ENCODE measurements at regions not wholly inside any gene's neighbourhood (a gene's known extent, or its start where the extent isn't known, plus 50 kb on each side); places are given as distances from the start of the nearest gene placed in this dataset.

DNA sequence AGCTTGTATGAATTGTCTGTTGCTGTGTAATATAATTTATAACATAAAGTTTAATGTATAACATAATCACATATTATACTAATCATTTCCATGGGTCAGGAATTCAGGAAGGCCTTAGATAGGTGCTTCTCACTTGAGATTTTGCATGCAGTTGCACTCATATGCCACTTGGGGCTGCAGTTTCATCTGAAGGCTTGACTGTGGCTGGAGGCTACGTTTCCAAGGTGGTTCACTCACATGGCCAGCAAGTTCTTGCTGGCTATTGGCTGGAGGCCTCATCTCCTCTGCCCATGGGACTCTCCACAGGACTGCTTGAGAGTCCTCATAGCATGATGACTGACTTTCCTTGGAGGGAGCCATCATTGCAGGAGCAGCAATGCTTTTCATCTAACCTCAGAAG is 53.4 kb upstream of the STX18 start:
- Mint-ChIP-seq H3K27me3 (ENCODE audit: low read depth) (no peaks in the 10 kb centered on the region), H3K27ac (no peak overlapping the region), H3K36me3 (ENCODE audit: low read depth) (peaks cover 15% of the 10 kb centered on the region), H3K4me3 (no peak overlapping the region), H3K4me1 (ENCODE audit: low read depth) (no peaks in the 10 kb centered on the region), H3K9me3 (ENCODE audit: insufficient read depth) (peaks cover 13% of the 10 kb centered on the region)
- CTCF ChIA-PET = no interaction called here
- DNase-seq = no peak
- POLR2A ChIA-PET = no interaction called here
- ATAC-seq = no peak

DNA sequence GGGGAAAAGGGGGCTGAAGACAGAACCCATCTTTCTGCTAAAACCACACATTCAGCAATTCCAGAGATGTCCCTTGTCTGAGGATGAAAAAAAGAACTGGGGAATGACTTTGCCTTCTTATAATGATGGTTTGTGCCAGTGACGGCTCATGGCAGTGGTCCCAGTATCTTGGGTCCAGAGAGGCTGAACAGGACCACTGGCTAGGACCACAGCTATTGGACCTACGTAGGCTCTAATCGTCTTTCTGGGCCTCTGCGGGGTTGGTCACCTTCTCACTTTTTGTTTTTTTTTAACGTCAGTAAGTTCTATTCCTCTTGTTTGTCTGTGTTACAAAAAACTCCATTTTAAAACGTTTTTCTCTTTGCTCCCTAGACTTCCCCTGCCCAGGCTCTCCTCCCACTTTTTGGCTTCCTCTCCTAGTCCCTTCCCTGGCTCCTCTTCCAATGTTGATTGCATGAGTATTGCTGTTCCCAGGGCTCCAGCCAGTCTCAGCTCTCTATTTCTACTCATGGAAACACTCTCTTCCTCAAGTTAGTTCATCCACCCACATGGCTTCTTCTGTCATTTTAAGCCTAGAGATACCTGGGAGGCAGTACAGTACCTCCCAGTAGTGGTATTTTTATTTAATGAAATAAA is 52.6 kb upstream of the STX18 start:
- no peaks in the 10 kb centered on the region for H3K4me1 Mint-ChIP-seq (ENCODE audit: low read depth)
- H3K36me3 Mint-ChIP-seq (ENCODE audit: low read depth) = peaks cover 15% of the 10 kb centered on the region
- no peaks in the 10 kb centered on the region for H3K27me3 Mint-ChIP-seq (ENCODE audit: low read depth)
- ATAC-seq (no peak), DNase-seq (no peak)
- no peak overlapping the region for H3K4me3 Mint-ChIP-seq
- no peak overlapping the region for H3K27ac Mint-ChIP-seq
- peaks cover 13% of the 10 kb centered on the region for H3K9me3 Mint-ChIP-seq (ENCODE audit: insufficient read depth)
- ChIA-PET CTCF (no interaction called here), POLR2A (no interaction called here)

- no peak for ATAC-seq
Observed at GRCh38 chr4:4593596-4594284, 51.9 kb upstream of the STX18 start.

GRCh38 chr4:4592414-4592813 is 50.6 kb upstream of the STX18 start:
- H3K4me3 Mint-ChIP-seq = no peak overlapping the region
- H3K4me1 Mint-ChIP-seq (ENCODE audit: low read depth) = no peaks in the 10 kb centered on the region
- POLR2A ChIA-PET = no interaction called here
- ATAC-seq (no peak), DNase-seq (no peak)
- H3K9me3 Mint-ChIP-seq (ENCODE audit: insufficient read depth) = peaks cover 13% of the 10 kb centered on the region
- CTCF ChIA-PET = no interaction called here
- H3K36me3 Mint-ChIP-seq (ENCODE audit: low read depth) = peaks cover 15% of the 10 kb centered on the region
- H3K27ac Mint-ChIP-seq = no peak overlapping the region
- no peaks in the 10 kb centered on the region for H3K27me3 Mint-ChIP-seq (ENCODE audit: low read depth)

More at GRCh38 chr4:4593596-4594284, 51.9 kb upstream of the STX18 start:
- Mint-ChIP-seq H3K4me1 (ENCODE audit: low read depth) (no peaks in the 10 kb centered on the region), H3K4me3 (no peak overlapping the region), H3K27ac (no peak overlapping the region), H3K27me3 (ENCODE audit: low read depth) (no peaks in the 10 kb centered on the region), H3K36me3 (ENCODE audit: low read depth) (peaks cover 15% of the 10 kb centered on the region), H3K9me3 (ENCODE audit: insufficient read depth) (peaks cover 13% of the 10 kb centered on the region)
- no peak for DNase-seq
- POLR2A ChIA-PET = no interaction called here
- CTCF ChIA-PET = no interaction called here
